ENCODE measurements at regions not wholly inside any gene's neighbourhood (a gene's known extent, or its start where the extent isn't known, plus 50 kb on each side); places are given as distances from the start of the nearest gene placed in this dataset.

- DNase-seq (no peak), ATAC-seq (no peak)
- H3K9me3 Mint-ChIP-seq, result peaks cover 0 to 1% (median 0%) of the 10 kb centered on the region in 9 donors
- H3K4me1 Mint-ChIP-seq, result peaks cover 0 to 3% (median 0%) of the 10 kb centered on the region in 4 donors
- H3K36me3 Mint-ChIP-seq, result peaks cover 0 to 3% (median 0%) of the 10 kb centered on the region in 3 donors
- H3K27ac Mint-ChIP-seq, result no peak overlapping the region
- peaks cover 12 to 74% (median 41%) of the 10 kb centered on the region in 5 donors for H3K27me3 Mint-ChIP-seq
- POLR2A ChIA-PET, result no interaction called here
- H3K4me3 Mint-ChIP-seq, result no peak overlapping the region
Measured at GRCh38 chr5:141735823-141736222, 53.8 kb upstream of the ARAP3 start.

DNA sequence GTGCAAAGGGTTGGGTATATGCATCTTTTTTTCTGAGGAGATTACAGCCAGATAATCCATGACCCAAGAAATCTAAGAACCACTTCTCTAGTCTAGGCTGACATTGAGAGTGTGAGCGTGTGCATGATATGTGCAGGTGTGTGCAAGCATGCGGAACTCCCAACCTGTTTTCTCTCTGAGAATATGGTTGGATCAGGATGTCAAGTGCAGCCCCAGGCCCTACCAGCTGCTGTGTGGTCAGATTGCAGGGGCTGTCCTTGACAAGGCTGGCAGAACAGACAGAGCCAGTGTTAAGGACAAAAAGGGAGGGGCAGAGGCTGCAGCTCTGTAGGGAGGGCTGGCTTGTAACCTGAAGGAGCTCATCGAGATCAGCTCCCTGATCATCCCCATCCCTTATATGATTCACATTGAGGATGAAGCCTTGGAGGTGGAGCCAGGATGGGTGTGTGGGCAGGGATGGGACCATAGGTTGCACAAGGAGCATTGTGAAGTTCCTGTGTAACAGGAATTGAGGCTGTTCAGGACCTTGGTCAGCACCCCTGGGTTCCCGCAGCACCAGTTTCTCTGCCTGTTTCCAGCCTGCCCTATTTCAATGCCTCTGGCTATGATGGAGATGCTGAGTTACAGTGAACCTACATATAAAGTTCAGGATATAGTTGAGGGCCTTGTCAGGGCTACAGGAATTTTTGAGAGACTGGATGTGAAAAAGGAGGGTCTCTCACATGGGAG lies 52.6 kb upstream of the ARAP3 start:
- POLR2A ChIA-PET, result no interaction called here
- peaks cover 0 to 3% (median 0%) of the 10 kb centered on the region in 3 donors for H3K36me3 Mint-ChIP-seq
- peak overlapping the region in 1 of 10 donors; percentile 25 for H3K27ac Mint-ChIP-seq
- H3K9me3 Mint-ChIP-seq, result peaks cover 0 to 1% (median 0%) of the 10 kb centered on the region in 9 donors
- DNase-seq (peak in 3 of 10 donors; percentile 5 to 25 (median 22)), ATAC-seq (no peak)
- no peak overlapping the region for H3K4me3 Mint-ChIP-seq
- H3K4me1 Mint-ChIP-seq, result peaks cover 0 to 5% (median 0%) of the 10 kb centered on the region in 4 donors
- H3K27me3 Mint-ChIP-seq, result peaks cover 11 to 73% (median 35%) of the 10 kb centered on the region in 5 donors

- ATAC-seq, result no peak
- Mint-ChIP-seq H3K4me3 (no peak overlapping the region), H3K4me1 (peaks cover 0 to 12% (median 4%) of the 10 kb centered on the region in 4 donors), H3K27me3 (peaks cover 9 to 58% (median 29%) of the 10 kb centered on the region in 5 donors), H3K9me3 (peaks cover 0 to 1% (median 0%) of the 10 kb centered on the region in 9 donors), H3K36me3 (peaks cover 0 to 2% (median 0%) of the 10 kb centered on the region in 3 donors), H3K27ac (no peak overlapping the region)
- DNase-seq, result no peak
- POLR2A ChIA-PET, result no interaction called here
Measured at GRCh38 chr5:141733198-141733597, 51.2 kb upstream of the ARAP3 start.

GRCh38 chr5:141732417-141732816 lies 50.4 kb upstream of the ARAP3 start:
- ATAC-seq (no peak), DNase-seq (no peak)
- POLR2A ChIA-PET, result no interaction called here
- no peak overlapping the region for H3K27ac Mint-ChIP-seq
- H3K27me3 Mint-ChIP-seq, result peaks cover 7 to 50% (median 28%) of the 10 kb centered on the region in 5 donors
- no peak overlapping the region for H3K4me3 Mint-ChIP-seq
- H3K36me3 Mint-ChIP-seq, result no peaks in the 10 kb centered on the region
- peaks cover 0 to 1% (median 0%) of the 10 kb centered on the region in 9 donors for H3K9me3 Mint-ChIP-seq
- peaks cover 0 to 12% (median 4%) of the 10 kb centered on the region in 4 donors for H3K4me1 Mint-ChIP-seq

Measured in naive thymus-derived CD8-positive, alpha-beta T cell (primary cell).